Activated naive CD4-positive, alpha-beta T cell treated with anti-CD3 and anti-CD28 coated beads, Interleukin-2, amount 50 U/mL, for 24 hours (primary cell): ENCODE measurements at regions not wholly inside any gene's neighbourhood (a gene's known extent, or its start where the extent isn't known, plus 50 kb on each side); places are given as distances from the start of the nearest gene placed in this dataset.

ENCODE experiments used
- H3K27ac Mint-ChIP-seq: one replicate; pipeline ENCODE4 v1.8.0; 2021; ENCODE audit warnings: mild to moderate bottlenecking, mixed read lengths
- H3K27me3 Mint-ChIP-seq: one replicate; pipeline ENCODE4 v1.8.0; 2021; ENCODE audit warnings: mixed read lengths
- H3K36me3 Mint-ChIP-seq: one replicate; pipeline ENCODE4 v1.8.0; 2021; ENCODE audit warnings: mixed read lengths
- H3K4me1 Mint-ChIP-seq: one replicate; pipeline ENCODE4 v1.8.0; 2021; ENCODE audit warnings: mixed read lengths
- H3K4me3 Mint-ChIP-seq: one replicate; pipeline ENCODE4 v1.8.0; 2021; ENCODE audit warnings: mild to moderate bottlenecking, mixed read lengths
- H3K9me3 Mint-ChIP-seq: one replicate; pipeline ENCODE4 v1.8.0; 2021; ENCODE audit warnings: mixed read lengths

GRCh38 chr20:58005581-58006345, 222.7 kb downstream of the ANKRD60 start:
- Mint-ChIP-seq H3K27me3 (peaks cover 3% of the 10 kb centered on the region), H3K27ac (no peak overlapping the region), H3K36me3 (no peaks in the 10 kb centered on the region), H3K4me3 (no peak overlapping the region), H3K9me3 (no peaks in the 10 kb centered on the region), H3K4me1 (no peaks in the 10 kb centered on the region)

GRCh38 chr20:58004900-58005299, 223.6 kb downstream of the ANKRD60 start:
- Mint-ChIP-seq H3K4me1 (no peaks in the 10 kb centered on the region), H3K27me3 (peaks cover 3% of the 10 kb centered on the region), H3K9me3 (no peaks in the 10 kb centered on the region), H3K27ac (no peak overlapping the region), H3K36me3 (no peaks in the 10 kb centered on the region), H3K4me3 (no peak overlapping the region)

GRCh38 chr20:58004146-58004545, 224.3 kb downstream of the ANKRD60 start:
- Mint-ChIP-seq H3K9me3 (no peaks in the 10 kb centered on the region), H3K27ac (no peak overlapping the region), H3K36me3 (no peaks in the 10 kb centered on the region), H3K27me3 (peaks cover 1% of the 10 kb centered on the region), H3K4me1 (no peaks in the 10 kb centered on the region), H3K4me3 (no peak overlapping the region)

- Mint-ChIP-seq H3K27me3 (peaks cover 5% of the 10 kb centered on the region), H3K9me3 (no peaks in the 10 kb centered on the region), H3K4me3 (no peak overlapping the region), H3K4me1 (no peaks in the 10 kb centered on the region), H3K27ac (no peak overlapping the region), H3K36me3 (no peaks in the 10 kb centered on the region)
Observed at GRCh38 chr20:58003525-58003924, 224.9 kb downstream of the ANKRD60 start.

- Mint-ChIP-seq H3K27ac (no peak overlapping the region), H3K4me1 (no peaks in the 10 kb centered on the region), H3K4me3 (no peak overlapping the region), H3K9me3 (no peaks in the 10 kb centered on the region), H3K36me3 (no peaks in the 10 kb centered on the region), H3K27me3 (peaks cover 7% of the 10 kb centered on the region)
Observed at GRCh38 chr20:58002901-58003300, 225.6 kb downstream of the ANKRD60 start.

- peaks cover 6% of the 10 kb centered on the region for H3K27me3 Mint-ChIP-seq
- no peak overlapping the region for H3K4me3 Mint-ChIP-seq
- no peak overlapping the region for H3K27ac Mint-ChIP-seq
- no peaks in the 10 kb centered on the region for H3K9me3 Mint-ChIP-seq
- peaks cover 2% of the 10 kb centered on the region for H3K36me3 Mint-ChIP-seq
- no peaks in the 10 kb centered on the region for H3K4me1 Mint-ChIP-seq
Observed at GRCh38 chr20:58001946-58002345, 226.5 kb downstream of the ANKRD60 start.

GRCh38 chr20:58001381-58001780, 227.1 kb downstream of the ANKRD60 start:
- Mint-ChIP-seq H3K4me1 (no peaks in the 10 kb centered on the region), H3K27me3 (peaks cover 6% of the 10 kb centered on the region), H3K9me3 (no peaks in the 10 kb centered on the region), H3K27ac (no peak overlapping the region), H3K4me3 (no peak overlapping the region), H3K36me3 (peaks cover 2% of the 10 kb centered on the region)

- no peaks in the 10 kb centered on the region for H3K9me3 Mint-ChIP-seq
- no peak overlapping the region for H3K27ac Mint-ChIP-seq
- no peak overlapping the region for H3K4me3 Mint-ChIP-seq
- peaks cover 6% of the 10 kb centered on the region for H3K27me3 Mint-ChIP-seq
- H3K4me1 Mint-ChIP-seq, result no peaks in the 10 kb centered on the region
- peaks cover 2% of the 10 kb centered on the region for H3K36me3 Mint-ChIP-seq
Observed at GRCh38 chr20:58000861-58001260, 227.6 kb downstream of the ANKRD60 start.

- peaks cover 6% of the 10 kb centered on the region for H3K27me3 Mint-ChIP-seq
- no peaks in the 10 kb centered on the region for H3K4me1 Mint-ChIP-seq
- H3K36me3 Mint-ChIP-seq, result peaks cover 2% of the 10 kb centered on the region
- H3K9me3 Mint-ChIP-seq, result no peaks in the 10 kb centered on the region
- no peak overlapping the region for H3K27ac Mint-ChIP-seq
- H3K4me3 Mint-ChIP-seq, result no peak overlapping the region
Observed at GRCh38 chr20:57999465-58000111, 228.9 kb downstream of the ANKRD60 start.

GRCh38 chr20:57998981-57999464, 229.4 kb downstream of the ANKRD60 start:
- Mint-ChIP-seq H3K27me3 (peaks cover 6% of the 10 kb centered on the region), H3K9me3 (no peaks in the 10 kb centered on the region), H3K36me3 (peaks cover 2% of the 10 kb centered on the region), H3K4me1 (no peaks in the 10 kb centered on the region), H3K27ac (no peak overlapping the region), H3K4me3 (no peak overlapping the region)

- H3K27me3 Mint-ChIP-seq, result peaks cover 6% of the 10 kb centered on the region
- no peaks in the 10 kb centered on the region for H3K4me1 Mint-ChIP-seq
- no peak overlapping the region for H3K4me3 Mint-ChIP-seq
- H3K9me3 Mint-ChIP-seq, result no peaks in the 10 kb centered on the region
- no peak overlapping the region for H3K27ac Mint-ChIP-seq
- H3K36me3 Mint-ChIP-seq, result peaks cover 2% of the 10 kb centered on the region
Observed at GRCh38 chr20:57998276-57998675, 230.2 kb downstream of the ANKRD60 start.

- H3K36me3 Mint-ChIP-seq, result peaks cover 2% of the 10 kb centered on the region
- no peaks in the 10 kb centered on the region for H3K4me1 Mint-ChIP-seq
- H3K4me3 Mint-ChIP-seq, result no peak overlapping the region
- peaks cover 6% of the 10 kb centered on the region for H3K27me3 Mint-ChIP-seq
- no peaks in the 10 kb centered on the region for H3K9me3 Mint-ChIP-seq
- H3K27ac Mint-ChIP-seq, result no peak overlapping the region
Observed at GRCh38 chr20:57996936-57997890, 231.2 kb downstream of the ANKRD60 start.

- no peak overlapping the region for H3K27ac Mint-ChIP-seq
- no peaks in the 10 kb centered on the region for H3K4me1 Mint-ChIP-seq
- H3K4me3 Mint-ChIP-seq, result no peak overlapping the region
- H3K9me3 Mint-ChIP-seq, result no peaks in the 10 kb centered on the region
- peaks cover 2% of the 10 kb centered on the region for H3K36me3 Mint-ChIP-seq
- H3K27me3 Mint-ChIP-seq, result peaks cover 6% of the 10 kb centered on the region
Observed at GRCh38 chr20:57996465-57996864, 232.0 kb downstream of the ANKRD60 start.

- no peaks in the 10 kb centered on the region for H3K9me3 Mint-ChIP-seq
- H3K27me3 Mint-ChIP-seq, result peaks cover 6% of the 10 kb centered on the region
- H3K36me3 Mint-ChIP-seq, result peaks cover 2% of the 10 kb centered on the region
- no peak overlapping the region for H3K4me3 Mint-ChIP-seq
- H3K4me1 Mint-ChIP-seq, result no peaks in the 10 kb centered on the region
- H3K27ac Mint-ChIP-seq, result no peak overlapping the region
Observed at GRCh38 chr20:57995381-57995977, 233.0 kb downstream of the ANKRD60 start.

- Mint-ChIP-seq H3K4me1 (no peaks in the 10 kb centered on the region), H3K36me3 (peaks cover 2% of the 10 kb centered on the region), H3K4me3 (no peak overlapping the region), H3K27ac (no peak overlapping the region), H3K27me3 (peaks cover 6% of the 10 kb centered on the region), H3K9me3 (no peaks in the 10 kb centered on the region)
Observed at GRCh38 chr20:57993716-57994431, 234.6 kb downstream of the ANKRD60 start.
